ENCODE measurements at regions not wholly inside any gene's neighbourhood (a gene's known extent, or its start where the extent isn't known, plus 50 kb on each side); places are given as distances from the start of the nearest gene placed in this dataset.

DNA sequence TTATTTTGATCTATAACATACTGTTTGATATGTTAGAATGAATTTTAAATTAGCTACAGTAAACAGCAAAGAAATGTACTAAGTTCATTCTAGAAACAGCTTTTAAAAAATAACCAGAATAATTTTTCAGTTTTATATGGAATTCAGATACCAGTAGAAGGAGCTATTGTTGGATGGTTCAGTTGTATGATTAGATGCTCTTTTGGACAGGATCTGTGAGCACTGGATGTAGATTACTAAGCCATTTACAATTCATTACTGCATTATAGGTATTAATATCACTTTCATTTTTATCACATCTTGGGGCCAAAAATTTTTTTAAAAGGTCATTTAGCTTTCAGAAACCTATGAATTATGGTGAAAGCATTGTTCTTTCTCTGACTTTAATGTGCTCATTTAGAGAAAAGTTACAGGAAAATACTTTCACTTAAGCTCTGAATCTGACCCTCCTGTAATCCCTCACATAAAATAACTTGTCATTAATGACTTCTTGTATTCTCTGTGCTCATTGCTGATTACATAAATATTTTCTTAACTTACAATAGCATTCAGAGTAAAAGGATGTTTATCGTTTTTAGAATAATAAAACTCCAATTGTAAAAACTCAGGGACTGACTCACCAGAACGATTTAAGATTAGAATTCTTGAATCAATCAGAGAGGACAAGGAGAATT lies 750.2 kb downstream of the SLC4A3 start:
- TF ChIP-seq, protein P1, sequence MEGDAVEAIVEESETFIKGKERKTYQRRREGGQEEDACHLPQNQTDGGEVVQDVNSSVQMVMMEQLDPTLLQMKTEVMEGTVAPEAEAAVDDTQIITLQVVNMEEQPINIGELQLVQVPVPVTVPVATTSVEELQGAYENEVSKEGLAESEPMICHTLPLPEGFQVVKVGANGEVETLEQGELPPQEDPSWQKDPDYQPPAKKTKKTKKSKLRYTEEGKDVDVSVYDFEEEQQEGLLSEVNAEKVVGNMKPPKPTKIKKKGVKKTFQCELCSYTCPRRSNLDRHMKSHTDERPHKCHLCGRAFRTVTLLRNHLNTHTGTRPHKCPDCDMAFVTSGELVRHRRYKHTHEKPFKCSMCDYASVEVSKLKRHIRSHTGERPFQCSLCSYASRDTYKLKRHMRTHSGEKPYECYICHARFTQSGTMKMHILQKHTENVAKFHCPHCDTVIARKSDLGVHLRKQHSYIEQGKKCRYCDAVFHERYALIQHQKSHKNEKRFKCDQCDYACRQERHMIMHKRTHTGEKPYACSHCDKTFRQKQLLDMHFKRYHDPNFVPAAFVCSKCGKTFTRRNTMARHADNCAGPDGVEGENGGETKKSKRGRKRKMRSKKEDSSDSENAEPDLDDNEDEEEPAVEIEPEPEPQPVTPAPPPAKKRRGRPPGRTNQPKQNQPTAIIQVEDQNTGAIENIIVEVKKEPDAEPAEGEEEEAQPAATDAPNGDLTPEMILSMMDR (IDR thresholded peaks at IDR 0.05) = no peak
- TF ChIP-seq POLR2A (IDR thresholded peaks at IDR 0.05) = no peak
